ENCODE measurements at regions not wholly inside any gene's neighbourhood (a gene's known extent, or its start where the extent isn't known, plus 50 kb on each side); places are given as distances from the start of the nearest gene placed in this dataset.

GRCh38 chr4:34880246-34880645 lies 1364.1 kb downstream of the ARAP2 start:
- Histone ChIP-seq H2AFZ (ENCODE audit: low read length) (no peak overlapping the region), H3K79me2 (ENCODE audit: control insufficient read depth, insufficient read depth, low read length) (no peaks in the 10 kb centered on the region), H3K4me1 (ENCODE audit: control insufficient read depth, extremely low read depth, insufficient read depth, low read length) (no peaks in the 10 kb centered on the region), H3K36me3 (ENCODE audit: control insufficient read depth, insufficient read depth, low read length) (no peaks in the 10 kb centered on the region), H3K27ac (ENCODE audit: insufficient read depth, low read length) (no peak overlapping the region), H3K27me3 (ENCODE audit: control insufficient read depth, insufficient read depth, low read length) (no peaks in the 10 kb centered on the region), H3K9ac (ENCODE audit: insufficient read depth, low read length) (no peak overlapping the region), H3K9me3 (ENCODE audit: control insufficient read depth, insufficient read depth, low read depth, low read length) (no peaks in the 10 kb centered on the region), H3K4me3 (replicated peaks in 1 of 4; ENCODE audit: control extremely low read depth in 1 of 4, insufficient read depth in 1 of 4, low read depth in 3 of 4, low read length in 4 of 4) (no peak overlapping the region), H3K4me2 (ENCODE audit: extremely low read depth, insufficient read depth, low read length) (no peak overlapping the region), H4K20me1 (ENCODE audit: control insufficient read depth, extremely low read depth, insufficient read depth, low read length) (no peaks in the 10 kb centered on the region)
- TF ChIP-seq EZH2 (IDR thresholded peaks at IDR 0.05; ENCODE audit: low read length, missing control alignments) (no peak), CTCF (conservative IDR thresholded peaks at IDR 0.05 in 1 of 2, IDR thresholded peaks at IDR 0.05 in 1 of 2; ENCODE audit: low read depth in 1 of 2, low read length in 2 of 2) (no peak)
- no peak for DNase-seq (ENCODE audit: low read depth in 2 of 2)

- Histone ChIP-seq H2AFZ (ENCODE audit: low read length) (no peak overlapping the region), H4K20me1 (ENCODE audit: control insufficient read depth, extremely low read depth, insufficient read depth, low read length) (no peaks in the 10 kb centered on the region), H3K27me3 (ENCODE audit: control insufficient read depth, insufficient read depth, low read length) (no peaks in the 10 kb centered on the region), H3K4me2 (ENCODE audit: extremely low read depth, insufficient read depth, low read length) (no peak overlapping the region), H3K4me1 (ENCODE audit: control insufficient read depth, extremely low read depth, insufficient read depth, low read length) (no peaks in the 10 kb centered on the region), H3K27ac (ENCODE audit: insufficient read depth, low read length) (no peak overlapping the region), H3K9ac (ENCODE audit: insufficient read depth, low read length) (no peak overlapping the region), H3K4me3 (replicated peaks in 1 of 4; ENCODE audit: control extremely low read depth in 1 of 4, insufficient read depth in 1 of 4, low read depth in 3 of 4, low read length in 4 of 4) (no peak overlapping the region), H3K9me3 (ENCODE audit: control insufficient read depth, insufficient read depth, low read depth, low read length) (no peaks in the 10 kb centered on the region), H3K36me3 (ENCODE audit: control insufficient read depth, insufficient read depth, low read length) (no peaks in the 10 kb centered on the region), H3K79me2 (ENCODE audit: control insufficient read depth, insufficient read depth, low read length) (no peaks in the 10 kb centered on the region)
- DNase-seq (ENCODE audit: low read depth in 2 of 2): no peak
- TF ChIP-seq CTCF (conservative IDR thresholded peaks at IDR 0.05 in 1 of 2, IDR thresholded peaks at IDR 0.05 in 1 of 2; ENCODE audit: low read depth in 1 of 2, low read length in 2 of 2): no peak
- TF ChIP-seq EZH2 (IDR thresholded peaks at IDR 0.05; ENCODE audit: low read length, missing control alignments): no peak
Measured at GRCh38 chr4:34891892-34892291, 1352.4 kb downstream of the ARAP2 start.

- no peaks in the 10 kb centered on the region for H4K20me1 ChIP-seq (ENCODE audit: control insufficient read depth, extremely low read depth, insufficient read depth, low read length)
- H3K9me3 ChIP-seq (ENCODE audit: control insufficient read depth, insufficient read depth, low read depth, low read length): no peaks in the 10 kb centered on the region
- no peak overlapping the region for H3K4me2 ChIP-seq (ENCODE audit: extremely low read depth, insufficient read depth, low read length)
- H3K36me3 ChIP-seq (ENCODE audit: control insufficient read depth, insufficient read depth, low read length): no peaks in the 10 kb centered on the region
- H3K79me2 ChIP-seq (ENCODE audit: control insufficient read depth, insufficient read depth, low read length): no peaks in the 10 kb centered on the region
- H3K27ac ChIP-seq (ENCODE audit: insufficient read depth, low read length): no peak overlapping the region
- no peak overlapping the region for H3K9ac ChIP-seq (ENCODE audit: insufficient read depth, low read length)
- no peak overlapping the region for H2AFZ ChIP-seq (ENCODE audit: low read length)
- H3K4me1 ChIP-seq (ENCODE audit: control insufficient read depth, extremely low read depth, insufficient read depth, low read length): no peaks in the 10 kb centered on the region
- no peak overlapping the region for H3K4me3 ChIP-seq (replicated peaks in 1 of 4; ENCODE audit: control extremely low read depth in 1 of 4, insufficient read depth in 1 of 4, low read depth in 3 of 4, low read length in 4 of 4)
- no peak for DNase-seq (ENCODE audit: low read depth in 2 of 2)
- no peak for TF ChIP-seq CTCF (conservative IDR thresholded peaks at IDR 0.05 in 1 of 2, IDR thresholded peaks at IDR 0.05 in 1 of 2; ENCODE audit: low read depth in 1 of 2, low read length in 2 of 2)
- no peaks in the 10 kb centered on the region for H3K27me3 ChIP-seq (ENCODE audit: control insufficient read depth, insufficient read depth, low read length)
Measured at GRCh38 chr4:34893382-34893781, 1350.9 kb downstream of the ARAP2 start.

Data from fibroblast of lung (primary cell).